GM23338 (cell line): ENCODE measurements at regions not wholly inside any gene's neighbourhood (a gene's known extent, or its start where the extent isn't known, plus 50 kb on each side); places are given as distances from the start of the nearest gene placed in this dataset.

ENCODE experiments used
- ATAC-seq: fragments of 200-7000 bp; cut with Tn5 transposase; 3 replicates; pipeline ENCODE4 v1.9.1; 2020
- DNase-seq: peaks from one replicate; pipeline ENCODE4 v3.0.0-alpha.2; 2015; ENCODE audit warnings: low spot score
- H2AFZ ChIP-seq: fragments of 200-600 bp; sonication (generic); 2 replicates; pipeline ENCODE4 v1.8.0; 2016; ENCODE audit warnings: antibody characterized with exemption, mild to moderate bottlenecking, moderate library complexity
- H3F3A ChIP-seq: fragments of 200-600 bp; sonication (generic); replicated peaks from 2 replicates; pipeline ENCODE4 v1.8.0; 2017; ENCODE audit warnings: antibody characterized with exemption, mixed run types, low read depth
- H3K27ac ChIP-seq: fragments of 200-600 bp; sonication (generic); 2 replicates; pipeline ENCODE4 v1.6.1; 2016; ENCODE audit warnings: low read depth
- H3K27me3 ChIP-seq: fragments of 200-600 bp; sonication (generic); 2 replicates; pipeline ENCODE4 v1.8.0; 2016; ENCODE audit warnings: mild to moderate bottlenecking, mixed run types, moderate library complexity; ENCODE audit not compliant: insufficient read depth
- H3K36me3 ChIP-seq: fragments of 200-600 bp; sonication (generic); 2 replicates; pipeline ENCODE4 v1.8.0; 2016; ENCODE audit warnings: mild to moderate bottlenecking; ENCODE audit not compliant: insufficient read depth
- H3K4me1 ChIP-seq: fragments of 200-600 bp; sonication (generic); 2 replicates; pipeline ENCODE4 v1.8.0; 2016; ENCODE audit warnings: mild to moderate bottlenecking, moderate library complexity; ENCODE audit not compliant: insufficient read depth
- H3K4me2 ChIP-seq: fragments of 200-600 bp; sonication (generic); 2 replicates; pipeline ENCODE4 v1.7.1; 2017; ENCODE audit warnings: mixed run types
- H3K4me3 ChIP-seq: fragments of 200-600 bp; sonication (generic); 2 replicates; pipeline ENCODE4 v1.6.1; 2016; ENCODE audit warnings: mixed run types
- H3K79me2 ChIP-seq: fragments of 200-600 bp; sonication (generic); replicated peaks from 2 replicates; pipeline ENCODE4 v1.8.0; 2017; ENCODE audit warnings: mild to moderate bottlenecking; ENCODE audit not compliant: insufficient read depth
- H3K9me2 ChIP-seq: fragments of 200-600 bp; sonication (generic); 2 replicates; pipeline ENCODE4 v1.8.0; 2017; ENCODE audit not compliant: insufficient read depth
- H4K20me1 ChIP-seq: fragments of 200-600 bp; sonication (generic); replicated peaks from 2 replicates; pipeline ENCODE4 v1.8.0; 2017; ENCODE audit warnings: mild to moderate bottlenecking; ENCODE audit not compliant: insufficient read depth
- H3K27ac Mint-ChIP-seq: 2 replicates; pipeline ENCODE4 v1.8.0; 2020; ENCODE audit warnings: inconsistent platforms, mild to moderate bottlenecking, moderate library complexity, mixed read lengths
- H3K27me3 Mint-ChIP-seq: 3 replicates; pipeline ENCODE4 v1.8.0; 2022; ENCODE audit warnings: low read depth, mild to moderate bottlenecking, moderate library complexity, mixed read lengths, inconsistent platforms; ENCODE audit not compliant: insufficient read depth, poor library complexity
- H3K36me3 Mint-ChIP-seq: 3 replicates; pipeline ENCODE4 v1.8.0; 2021; ENCODE audit warnings: low read depth, mild to moderate bottlenecking, inconsistent platforms, moderate library complexity, mixed read lengths
- H3K4me1 Mint-ChIP-seq: 3 replicates; pipeline ENCODE4 v1.8.0; 2020; ENCODE audit warnings: mild to moderate bottlenecking, inconsistent platforms, mixed read lengths
- H3K4me3 Mint-ChIP-seq: 3 replicates; pipeline ENCODE4 v1.8.0; 2021; ENCODE audit warnings: moderate library complexity, mild to moderate bottlenecking, inconsistent platforms, mixed read lengths
- H3K9me3 Mint-ChIP-seq: 3 replicates; pipeline ENCODE4 v1.8.0; 2020; ENCODE audit warnings: moderate library complexity, mild to moderate bottlenecking, inconsistent platforms, mixed read lengths
- CREB1 ChIP-seq: fragments of 250-450 bp; sonication (Bioruptor Pico); IDR thresholded peaks from 2 replicates; pipeline ENCODE4 v1.5.0; 2020; ENCODE audit warnings: low read depth, mild to moderate bottlenecking, moderate library complexity
- EZH2 ChIP-seq: fragments of 200-600 bp; sonication (generic); IDR thresholded peaks from one replicate; pipeline ENCODE4 v1.8.0; 2017; ENCODE audit warnings: antibody characterized with exemption, mild to moderate bottlenecking, low read depth; ENCODE audit not compliant: unreplicated experiment
- EZH2phosphoT487 ChIP-seq: fragments of 200-600 bp; sonication (generic); IDR thresholded peaks from one replicate; pipeline ENCODE4 v1.8.1; 2018; ENCODE audit warnings: antibody characterized with exemption; ENCODE audit not compliant: unreplicated experiment
- JUNB ChIP-seq: IDR thresholded peaks from one replicate; pipeline ENCODE4 v1.6.1; 2016; ENCODE audit warnings: antibody characterized with exemption; ENCODE audit not compliant: unreplicated experiment
- NANOG ChIP-seq: IDR thresholded peaks from 2 replicates; pipeline ENCODE4 v1.6.1; 2016; ENCODE audit warnings: antibody characterized with exemption, borderline replicate concordance
- POLR2AphosphoS5 ChIP-seq: IDR thresholded peaks from 2 replicates; pipeline ENCODE4 v1.6.1; 2016; ENCODE audit warnings: antibody characterized with exemption, low read depth
- STAT1 ChIP-seq: IDR thresholded peaks from one replicate; pipeline ENCODE4 v1.6.1; 2016; ENCODE audit warnings: antibody characterized with exemption; ENCODE audit not compliant: unreplicated experiment
- ZNF114 ChIP-seq: fragments of 250-450 bp; sonication (Bioruptor Pico); IDR thresholded peaks from 2 replicates; pipeline ENCODE4 v1.5.0; 2020; ENCODE audit warnings: mild to moderate bottlenecking, moderate library complexity
- ZNF331 ChIP-seq: fragments of 250-450 bp; sonication (Bioruptor Pico); IDR thresholded peaks from 2 replicates; pipeline ENCODE4 v1.5.0; 2020; ENCODE audit warnings: low read depth, mild to moderate bottlenecking, moderate library complexity
- TF ChIP-seq, protein P1 (sequence below): IDR thresholded peaks from one replicate; pipeline ENCODE4 v1.6.1; 2018; ENCODE audit warnings: antibody characterized with exemption; ENCODE audit not compliant: unreplicated experiment
- TF ChIP-seq, protein P2 (sequence below), 2 experiments: fragments of 200-600 bp in 1 of 2; sonication (generic) in 1 of 2; conservative IDR thresholded peaks; 2 replicates each; pipeline versions ENCODE4 v1.5.1 to v1.6.1; 2016 to 2017; ENCODE audit warnings: antibody characterized with exemption in 2 of 2, low read depth in 2 of 2, mild to moderate bottlenecking in 2 of 2, moderate library complexity in 1 of 2
- TF ChIP-seq, protein P3 (sequence below): fragments of 250-450 bp; sonication (Bioruptor Pico); IDR thresholded peaks from 2 replicates; pipeline ENCODE4 v1.5.0; 2020; ENCODE audit warnings: mild to moderate bottlenecking, moderate library complexity
- TF ChIP-seq, protein P4 (sequence below): IDR thresholded peaks from 2 replicates; pipeline ENCODE4 v1.6.1; 2016; ENCODE audit warnings: antibody characterized with exemption

DNA sequence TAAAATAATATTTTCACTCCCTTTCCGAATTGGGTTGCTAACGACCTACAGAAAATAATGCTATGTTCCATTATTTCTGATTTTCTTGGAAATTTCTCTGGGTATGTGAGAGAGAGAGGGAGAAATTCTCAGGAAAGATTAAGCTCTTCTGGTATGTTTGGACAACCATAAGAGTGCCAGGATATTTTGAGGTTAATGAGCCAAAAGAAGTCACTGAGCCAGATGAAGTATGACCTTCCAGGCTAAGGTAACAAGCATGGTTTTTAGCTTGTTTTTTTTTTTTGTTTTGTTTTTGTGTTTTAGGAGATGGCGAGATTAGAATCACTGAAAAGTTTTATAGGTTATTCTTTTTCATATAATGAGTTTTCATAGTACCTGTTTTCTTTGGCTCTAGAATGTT is 171.0 kb upstream of the FOXP2 start:
- no peaks in the 10 kb centered on the region for H3K36me3 ChIP-seq
- no peaks in the 10 kb centered on the region for H3K79me2 ChIP-seq
- H3K4me3 Mint-ChIP-seq = no peak overlapping the region
- H3K27me3 ChIP-seq = no peaks in the 10 kb centered on the region
- no peak overlapping the region for H3K27ac Mint-ChIP-seq
- H3K36me3 Mint-ChIP-seq = no peaks in the 10 kb centered on the region
- H3K9me3 Mint-ChIP-seq = no peaks in the 10 kb centered on the region
- DNase-seq (no peak), ATAC-seq (no peak)
- TF ChIP-seq STAT1 (no peak), EZH2phosphoT487 (no peak), JUNB (no peak), NANOG (no peak), ZNF331 (CRISPR knock-in tag) (no peak), EZH2 (no peak), POLR2AphosphoS5 (no peak), ZNF114 (CRISPR knock-in tag) (no peak), CREB1 (CRISPR knock-in tag) (no peak)
- TF ChIP-seq, protein P1, sequence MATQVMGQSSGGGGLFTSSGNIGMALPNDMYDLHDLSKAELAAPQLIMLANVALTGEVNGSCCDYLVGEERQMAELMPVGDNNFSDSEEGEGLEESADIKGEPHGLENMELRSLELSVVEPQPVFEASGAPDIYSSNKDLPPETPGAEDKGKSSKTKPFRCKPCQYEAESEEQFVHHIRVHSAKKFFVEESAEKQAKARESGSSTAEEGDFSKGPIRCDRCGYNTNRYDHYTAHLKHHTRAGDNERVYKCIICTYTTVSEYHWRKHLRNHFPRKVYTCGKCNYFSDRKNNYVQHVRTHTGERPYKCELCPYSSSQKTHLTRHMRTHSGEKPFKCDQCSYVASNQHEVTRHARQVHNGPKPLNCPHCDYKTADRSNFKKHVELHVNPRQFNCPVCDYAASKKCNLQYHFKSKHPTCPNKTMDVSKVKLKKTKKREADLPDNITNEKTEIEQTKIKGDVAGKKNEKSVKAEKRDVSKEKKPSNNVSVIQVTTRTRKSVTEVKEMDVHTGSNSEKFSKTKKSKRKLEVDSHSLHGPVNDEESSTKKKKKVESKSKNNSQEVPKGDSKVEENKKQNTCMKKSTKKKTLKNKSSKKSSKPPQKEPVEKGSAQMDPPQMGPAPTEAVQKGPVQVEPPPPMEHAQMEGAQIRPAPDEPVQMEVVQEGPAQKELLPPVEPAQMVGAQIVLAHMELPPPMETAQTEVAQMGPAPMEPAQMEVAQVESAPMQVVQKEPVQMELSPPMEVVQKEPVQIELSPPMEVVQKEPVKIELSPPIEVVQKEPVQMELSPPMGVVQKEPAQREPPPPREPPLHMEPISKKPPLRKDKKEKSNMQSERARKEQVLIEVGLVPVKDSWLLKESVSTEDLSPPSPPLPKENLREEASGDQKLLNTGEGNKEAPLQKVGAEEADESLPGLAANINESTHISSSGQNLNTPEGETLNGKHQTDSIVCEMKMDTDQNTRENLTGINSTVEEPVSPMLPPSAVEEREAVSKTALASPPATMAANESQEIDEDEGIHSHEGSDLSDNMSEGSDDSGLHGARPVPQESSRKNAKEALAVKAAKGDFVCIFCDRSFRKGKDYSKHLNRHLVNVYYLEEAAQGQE = no peak
- TF ChIP-seq, protein P2, sequence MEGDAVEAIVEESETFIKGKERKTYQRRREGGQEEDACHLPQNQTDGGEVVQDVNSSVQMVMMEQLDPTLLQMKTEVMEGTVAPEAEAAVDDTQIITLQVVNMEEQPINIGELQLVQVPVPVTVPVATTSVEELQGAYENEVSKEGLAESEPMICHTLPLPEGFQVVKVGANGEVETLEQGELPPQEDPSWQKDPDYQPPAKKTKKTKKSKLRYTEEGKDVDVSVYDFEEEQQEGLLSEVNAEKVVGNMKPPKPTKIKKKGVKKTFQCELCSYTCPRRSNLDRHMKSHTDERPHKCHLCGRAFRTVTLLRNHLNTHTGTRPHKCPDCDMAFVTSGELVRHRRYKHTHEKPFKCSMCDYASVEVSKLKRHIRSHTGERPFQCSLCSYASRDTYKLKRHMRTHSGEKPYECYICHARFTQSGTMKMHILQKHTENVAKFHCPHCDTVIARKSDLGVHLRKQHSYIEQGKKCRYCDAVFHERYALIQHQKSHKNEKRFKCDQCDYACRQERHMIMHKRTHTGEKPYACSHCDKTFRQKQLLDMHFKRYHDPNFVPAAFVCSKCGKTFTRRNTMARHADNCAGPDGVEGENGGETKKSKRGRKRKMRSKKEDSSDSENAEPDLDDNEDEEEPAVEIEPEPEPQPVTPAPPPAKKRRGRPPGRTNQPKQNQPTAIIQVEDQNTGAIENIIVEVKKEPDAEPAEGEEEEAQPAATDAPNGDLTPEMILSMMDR (conservative IDR thresholded peaks at IDR 0.05; ENCODE audit: low read depth in 2 of 2) = no peak
- TF ChIP-seq, protein P3, sequence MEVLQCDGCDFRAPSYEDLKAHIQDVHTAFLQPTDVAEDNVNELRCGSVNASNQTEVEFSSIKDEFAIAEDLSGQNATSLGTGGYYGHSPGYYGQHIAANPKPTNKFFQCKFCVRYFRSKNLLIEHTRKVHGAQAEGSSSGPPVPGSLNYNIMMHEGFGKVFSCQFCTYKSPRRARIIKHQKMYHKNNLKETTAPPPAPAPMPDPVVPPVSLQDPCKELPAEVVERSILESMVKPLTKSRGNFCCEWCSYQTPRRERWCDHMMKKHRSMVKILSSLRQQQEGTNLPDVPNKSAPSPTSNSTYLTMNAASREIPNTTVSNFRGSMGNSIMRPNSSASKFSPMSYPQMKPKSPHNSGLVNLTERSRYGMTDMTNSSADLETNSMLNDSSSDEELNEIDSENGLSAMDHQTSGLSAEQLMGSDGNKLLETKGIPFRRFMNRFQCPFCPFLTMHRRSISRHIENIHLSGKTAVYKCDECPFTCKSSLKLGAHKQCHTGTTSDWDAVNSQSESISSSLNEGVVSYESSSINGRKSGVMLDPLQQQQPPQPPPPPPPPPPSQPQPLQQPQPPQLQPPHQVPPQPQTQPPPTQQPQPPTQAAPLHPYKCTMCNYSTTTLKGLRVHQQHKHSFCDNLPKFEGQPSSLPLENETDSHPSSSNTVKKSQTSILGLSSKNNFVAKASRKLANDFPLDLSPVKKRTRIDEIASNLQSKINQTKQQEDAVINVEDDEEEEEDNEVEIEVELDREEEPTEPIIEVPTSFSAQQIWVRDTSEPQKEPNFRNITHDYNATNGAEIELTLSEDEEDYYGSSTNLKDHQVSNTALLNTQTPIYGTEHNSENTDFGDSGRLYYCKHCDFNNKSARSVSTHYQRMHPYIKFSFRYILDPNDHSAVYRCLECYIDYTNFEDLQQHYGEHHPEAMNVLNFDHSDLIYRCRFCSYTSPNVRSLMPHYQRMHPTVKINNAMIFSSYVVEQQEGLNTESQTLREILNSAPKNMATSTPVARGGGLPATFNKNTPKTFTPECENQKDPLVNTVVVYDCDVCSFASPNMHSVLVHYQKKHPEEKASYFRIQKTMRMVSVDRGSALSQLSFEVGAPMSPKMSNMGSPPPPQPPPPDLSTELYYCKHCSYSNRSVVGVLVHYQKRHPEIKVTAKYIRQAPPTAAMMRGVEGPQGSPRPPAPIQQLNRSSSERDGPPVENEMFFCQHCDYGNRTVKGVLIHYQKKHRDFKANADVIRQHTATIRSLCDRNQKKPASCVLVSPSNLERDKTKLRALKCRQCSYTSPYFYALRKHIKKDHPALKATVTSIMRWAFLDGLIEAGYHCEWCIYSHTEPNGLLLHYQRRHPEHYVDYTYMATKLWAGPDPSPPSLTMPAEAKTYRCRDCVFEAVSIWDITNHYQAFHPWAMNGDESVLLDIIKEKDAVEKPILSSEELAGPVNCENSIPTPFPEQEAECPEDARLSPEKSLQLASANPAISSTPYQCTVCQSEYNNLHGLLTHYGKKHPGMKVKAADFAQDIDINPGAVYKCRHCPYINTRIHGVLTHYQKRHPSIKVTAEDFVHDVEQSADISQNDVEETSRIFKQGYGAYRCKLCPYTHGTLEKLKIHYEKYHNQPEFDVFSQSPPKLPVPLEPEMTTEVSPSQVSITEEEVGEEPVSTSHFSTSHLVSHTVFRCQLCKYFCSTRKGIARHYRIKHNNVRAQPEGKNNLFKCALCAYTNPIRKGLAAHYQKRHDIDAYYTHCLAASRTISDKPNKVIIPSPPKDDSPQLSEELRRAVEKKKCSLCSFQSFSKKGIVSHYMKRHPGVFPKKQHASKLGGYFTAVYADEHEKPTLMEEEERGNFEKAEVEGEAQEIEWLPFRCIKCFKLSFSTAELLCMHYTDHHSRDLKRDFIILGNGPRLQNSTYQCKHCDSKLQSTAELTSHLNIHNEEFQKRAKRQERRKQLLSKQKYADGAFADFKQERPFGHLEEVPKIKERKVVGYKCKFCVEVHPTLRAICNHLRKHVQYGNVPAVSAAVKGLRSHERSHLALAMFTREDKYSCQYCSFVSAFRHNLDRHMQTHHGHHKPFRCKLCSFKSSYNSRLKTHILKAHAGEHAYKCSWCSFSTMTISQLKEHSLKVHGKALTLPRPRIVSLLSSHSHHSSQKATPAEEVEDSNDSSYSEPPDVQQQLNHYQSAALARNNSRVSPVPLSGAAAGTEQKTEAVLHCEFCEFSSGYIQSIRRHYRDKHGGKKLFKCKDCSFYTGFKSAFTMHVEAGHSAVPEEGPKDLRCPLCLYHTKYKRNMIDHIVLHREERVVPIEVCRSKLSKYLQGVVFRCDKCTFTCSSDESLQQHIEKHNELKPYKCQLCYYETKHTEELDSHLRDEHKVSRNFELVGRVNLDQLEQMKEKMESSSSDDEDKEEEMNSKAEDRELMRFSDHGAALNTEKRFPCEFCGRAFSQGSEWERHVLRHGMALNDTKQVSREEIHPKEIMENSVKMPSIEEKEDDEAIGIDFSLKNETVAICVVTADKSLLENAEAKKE = no peak
- TF ChIP-seq, protein P4, sequence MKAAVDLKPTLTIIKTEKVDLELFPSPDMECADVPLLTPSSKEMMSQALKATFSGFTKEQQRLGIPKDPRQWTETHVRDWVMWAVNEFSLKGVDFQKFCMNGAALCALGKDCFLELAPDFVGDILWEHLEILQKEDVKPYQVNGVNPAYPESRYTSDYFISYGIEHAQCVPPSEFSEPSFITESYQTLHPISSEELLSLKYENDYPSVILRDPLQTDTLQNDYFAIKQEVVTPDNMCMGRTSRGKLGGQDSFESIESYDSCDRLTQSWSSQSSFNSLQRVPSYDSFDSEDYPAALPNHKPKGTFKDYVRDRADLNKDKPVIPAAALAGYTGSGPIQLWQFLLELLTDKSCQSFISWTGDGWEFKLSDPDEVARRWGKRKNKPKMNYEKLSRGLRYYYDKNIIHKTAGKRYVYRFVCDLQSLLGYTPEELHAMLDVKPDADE = no peak
- H3K4me1 ChIP-seq = peaks cover 11% of the 10 kb centered on the region; the same call in 1 of the 2 replicates
- H2AFZ ChIP-seq = no peak overlapping the region
- no peaks in the 10 kb centered on the region for H3F3A ChIP-seq
- H3K27me3 Mint-ChIP-seq = no peaks in the 10 kb centered on the region
- no peak overlapping the region for H3K4me3 ChIP-seq
- H3K9me2 ChIP-seq = peaks cover 3% of the 10 kb centered on the region; the same call in 1 of the 2 replicates
- peaks cover 13% of the 10 kb centered on the region; the same call in 2 of the 3 replicates for H3K4me1 Mint-ChIP-seq
- no peaks in the 10 kb centered on the region for H4K20me1 ChIP-seq
- no peak overlapping the region for H3K4me2 ChIP-seq
- H3K27ac ChIP-seq = no peak overlapping the region
